ENCODE measurements at regions not wholly inside any gene's neighbourhood (a gene's known extent, or its start where the extent isn't known, plus 50 kb on each side); places are given as distances from the start of the nearest gene placed in this dataset.

GRCh38 chr12:83472350-83472749, 785.6 kb downstream of the TMTC2 start:
- TF ChIP-seq, protein P1, sequence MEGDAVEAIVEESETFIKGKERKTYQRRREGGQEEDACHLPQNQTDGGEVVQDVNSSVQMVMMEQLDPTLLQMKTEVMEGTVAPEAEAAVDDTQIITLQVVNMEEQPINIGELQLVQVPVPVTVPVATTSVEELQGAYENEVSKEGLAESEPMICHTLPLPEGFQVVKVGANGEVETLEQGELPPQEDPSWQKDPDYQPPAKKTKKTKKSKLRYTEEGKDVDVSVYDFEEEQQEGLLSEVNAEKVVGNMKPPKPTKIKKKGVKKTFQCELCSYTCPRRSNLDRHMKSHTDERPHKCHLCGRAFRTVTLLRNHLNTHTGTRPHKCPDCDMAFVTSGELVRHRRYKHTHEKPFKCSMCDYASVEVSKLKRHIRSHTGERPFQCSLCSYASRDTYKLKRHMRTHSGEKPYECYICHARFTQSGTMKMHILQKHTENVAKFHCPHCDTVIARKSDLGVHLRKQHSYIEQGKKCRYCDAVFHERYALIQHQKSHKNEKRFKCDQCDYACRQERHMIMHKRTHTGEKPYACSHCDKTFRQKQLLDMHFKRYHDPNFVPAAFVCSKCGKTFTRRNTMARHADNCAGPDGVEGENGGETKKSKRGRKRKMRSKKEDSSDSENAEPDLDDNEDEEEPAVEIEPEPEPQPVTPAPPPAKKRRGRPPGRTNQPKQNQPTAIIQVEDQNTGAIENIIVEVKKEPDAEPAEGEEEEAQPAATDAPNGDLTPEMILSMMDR (IDR thresholded peaks at IDR 0.05; ENCODE audit: unreplicated experiment in 3 of 3), result no peak

DNA sequence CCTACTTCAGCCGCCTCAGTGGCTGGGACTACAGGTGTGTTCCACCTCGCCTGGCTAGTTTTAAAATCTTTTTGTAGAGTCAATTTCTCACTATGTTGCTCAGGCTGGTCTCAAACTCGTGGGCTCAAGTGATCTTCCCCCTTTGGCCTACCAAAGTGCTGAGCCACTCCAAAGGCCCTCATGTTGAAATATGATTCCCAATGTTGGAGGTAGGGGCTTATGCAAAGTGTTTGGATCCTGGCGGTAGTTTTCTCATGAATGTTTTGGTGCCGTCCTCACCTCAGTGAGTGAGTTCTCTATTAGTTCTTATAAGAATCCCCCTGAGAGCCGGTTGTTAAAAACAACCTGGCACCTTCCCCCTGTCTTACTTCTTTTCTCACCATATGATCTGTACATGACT, 784.6 kb downstream of the TMTC2 start:
- Mint-ChIP-seq H3K27me3 (ENCODE audit: low read depth) (no peaks in the 10 kb centered on the region), H3K4me1 (no peaks in the 10 kb centered on the region), H3K36me3 (ENCODE audit: low read depth) (no peaks in the 10 kb centered on the region), H3K9me3 (no peaks in the 10 kb centered on the region), H3K27ac (no peak overlapping the region), H3K4me3 (no peak overlapping the region)
- TF ChIP-seq, protein P1 (IDR thresholded peaks at IDR 0.05; ENCODE audit: unreplicated experiment in 3 of 3), result no peak

More at GRCh38 chr12:83472350-83472749, 785.6 kb downstream of the TMTC2 start:
- no peaks in the 10 kb centered on the region for H3K4me1 Mint-ChIP-seq
- no peak overlapping the region for H3K27ac Mint-ChIP-seq
- H3K36me3 Mint-ChIP-seq (ENCODE audit: low read depth), result no peaks in the 10 kb centered on the region
- no peaks in the 10 kb centered on the region for H3K9me3 Mint-ChIP-seq
- no peak overlapping the region for H3K4me3 Mint-ChIP-seq
- H3K27me3 Mint-ChIP-seq (ENCODE audit: low read depth), result no peaks in the 10 kb centered on the region

- TF ChIP-seq, protein P1 (IDR thresholded peaks at IDR 0.05; ENCODE audit: unreplicated experiment in 3 of 3), result no peak
Measured at GRCh38 chr12:83470749-83471148, 784.0 kb downstream of the TMTC2 start.

GRCh38 chr12:83468988-83469908, 782.5 kb downstream of the TMTC2 start:
- no peak overlapping the region for H3K27ac Mint-ChIP-seq
- H3K9me3 Mint-ChIP-seq, result no peaks in the 10 kb centered on the region
- TF ChIP-seq, protein P1 (IDR thresholded peaks at IDR 0.05; ENCODE audit: unreplicated experiment in 3 of 3), result no peak
- no peaks in the 10 kb centered on the region for H3K4me1 Mint-ChIP-seq
- H3K4me3 Mint-ChIP-seq, result no peak overlapping the region
- H3K27me3 Mint-ChIP-seq (ENCODE audit: low read depth), result no peaks in the 10 kb centered on the region
- H3K36me3 Mint-ChIP-seq (ENCODE audit: low read depth), result no peaks in the 10 kb centered on the region

More at GRCh38 chr12:83470749-83471148, 784.0 kb downstream of the TMTC2 start:
- Mint-ChIP-seq H3K9me3 (no peaks in the 10 kb centered on the region), H3K27me3 (ENCODE audit: low read depth) (no peaks in the 10 kb centered on the region), H3K36me3 (ENCODE audit: low read depth) (no peaks in the 10 kb centered on the region), H3K4me1 (no peaks in the 10 kb centered on the region), H3K4me3 (no peak overlapping the region), H3K27ac (no peak overlapping the region)

DNA sequence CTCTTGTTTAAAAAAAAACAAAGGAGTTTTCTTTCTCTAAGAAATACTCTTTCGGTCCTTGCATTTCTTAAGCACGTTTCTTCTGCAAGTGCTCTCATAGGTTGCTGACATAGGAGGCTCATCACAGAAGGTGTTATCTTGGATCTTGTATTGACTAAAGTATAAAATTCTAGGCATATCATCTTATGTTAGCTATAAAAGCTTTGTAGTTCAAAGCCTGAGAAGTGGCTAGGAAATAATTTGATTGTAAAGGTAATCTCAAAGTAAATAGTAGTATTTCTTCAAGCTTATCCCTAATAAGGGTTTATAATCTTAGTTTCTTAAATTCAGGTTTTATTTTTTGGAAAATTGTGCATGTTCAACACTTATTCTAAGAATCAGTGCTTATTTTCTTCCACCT, 778.9 kb downstream of the TMTC2 start:
- H3K4me3 Mint-ChIP-seq, result no peak overlapping the region
- H3K4me1 Mint-ChIP-seq, result no peaks in the 10 kb centered on the region
- no peaks in the 10 kb centered on the region for H3K36me3 Mint-ChIP-seq (ENCODE audit: low read depth)
- TF ChIP-seq, protein P1 (IDR thresholded peaks at IDR 0.05; ENCODE audit: unreplicated experiment in 3 of 3), result no peak
- no peak overlapping the region for H3K27ac Mint-ChIP-seq
- H3K27me3 Mint-ChIP-seq (ENCODE audit: low read depth), result no peaks in the 10 kb centered on the region
- H3K9me3 Mint-ChIP-seq, result no peaks in the 10 kb centered on the region

DNA sequence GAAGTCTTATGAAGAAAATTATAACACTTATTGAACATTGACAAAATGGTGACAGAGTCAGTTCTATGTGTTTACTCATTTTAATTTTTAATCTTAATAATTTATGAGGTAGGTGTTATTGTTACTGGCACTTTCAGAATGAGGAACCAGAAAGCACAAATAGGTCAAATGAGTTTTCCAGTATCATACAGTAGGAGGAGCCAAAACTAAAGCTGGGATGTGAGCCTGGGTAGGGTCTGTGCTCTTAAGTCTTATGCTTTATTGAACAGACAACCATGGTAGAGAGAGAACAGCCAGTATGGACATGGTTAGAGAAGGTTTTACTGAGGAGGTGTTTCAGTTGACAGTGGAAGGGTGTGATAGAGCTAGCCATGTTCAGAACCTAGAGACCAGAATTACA, 775.7 kb downstream of the TMTC2 start:
- Mint-ChIP-seq H3K36me3 (ENCODE audit: low read depth) (no peaks in the 10 kb centered on the region), H3K4me3 (no peak overlapping the region), H3K9me3 (no peaks in the 10 kb centered on the region), H3K27ac (no peak overlapping the region), H3K27me3 (ENCODE audit: low read depth) (no peaks in the 10 kb centered on the region), H3K4me1 (no peaks in the 10 kb centered on the region)
- TF ChIP-seq, protein P1 (IDR thresholded peaks at IDR 0.05; ENCODE audit: unreplicated experiment in 3 of 3), result no peak
